WTC11 (cell line): ENCODE measurements at regions not wholly inside any gene's neighbourhood (a gene's known extent, or its start where the extent isn't known, plus 50 kb on each side); places are given as distances from the start of the nearest gene placed in this dataset.

Source experiments
- ATF3 ChIP-seq: sonication (generic); formaldehyde crosslinking; conservative IDR thresholded peaks from 2 replicates; pipeline ENCODE4 v1.8.1; 2022; ENCODE audit warnings: mild to moderate bottlenecking, missing genetic modification reagents
- CBFB ChIP-seq: sonication (generic); formaldehyde crosslinking; IDR thresholded peaks from 2 replicates; pipeline ENCODE4 v1.8.1; 2022; ENCODE audit warnings: mild to moderate bottlenecking, low read depth, missing genetic modification reagents
- CTCF ChIP-seq: fragments of 200-600 bp; IDR thresholded peaks from 2 replicates; pipeline ENCODE4 v1.8.0; 2022; ENCODE audit warnings: antibody characterized with exemption
- FOXP1 ChIP-seq: sonication (generic); formaldehyde crosslinking; IDR thresholded peaks from 2 replicates; pipeline ENCODE4 v1.8.0; 2022; ENCODE audit warnings: missing genetic modification reagents, mild to moderate bottlenecking, moderate library complexity, borderline replicate concordance
- NR3C1 ChIP-seq: sonication (generic); formaldehyde crosslinking; conservative IDR thresholded peaks from 2 replicates; pipeline ENCODE4 v1.8.1; 2023; ENCODE audit warnings: low read depth, mild to moderate bottlenecking, missing genetic modification reagents

- no peak for TF ChIP-seq CTCF
- TF ChIP-seq NR3C1 (CRISPR knock-in tag) = no peak
- no peak for TF ChIP-seq ATF3 (CRISPR knock-in tag)
- TF ChIP-seq FOXP1 = no peak
- TF ChIP-seq CBFB = no peak
These were observed 119.2 kb downstream of the VAPA start for GRCh38 chr18:10033016-10033399.
